GM15510 (cell line): ENCODE measurements at regions not wholly inside any gene's neighbourhood (a gene's known extent, or its start where the extent isn't known, plus 50 kb on each side); places are given as distances from the start of the nearest gene placed in this dataset.

ENCODE experiments used
- POLR2A ChIP-seq: IDR thresholded peaks from 3 replicates; pipeline ENCODE4 v1.6.1; 2011; ENCODE audit warnings: borderline replicate concordance; ENCODE audit not compliant: insufficient read length; ENCODE audit errors: extremely low read depth

- no peak for TF ChIP-seq POLR2A
Observed at GRCh38 chr9:129464972-129465833, 155.7 kb downstream of the C9orf50 start.

- no peak for TF ChIP-seq POLR2A
Observed at GRCh38 chr9:129463994-129464393, 156.9 kb downstream of the C9orf50 start.

- TF ChIP-seq POLR2A = no peak
Observed at GRCh38 chr9:129463477-129463876, 157.4 kb downstream of the C9orf50 start.

GRCh38 chr9:129462360-129462759, 158.5 kb downstream of the C9orf50 start:
- no peak for TF ChIP-seq POLR2A

- TF ChIP-seq POLR2A = peak; percentile 40
Observed at GRCh38 chr9:129460323-129461261, 160.3 kb downstream of the C9orf50 start.

- no peak for TF ChIP-seq POLR2A
Observed at GRCh38 chr9:129459547-129460322, 161.2 kb downstream of the C9orf50 start.

GRCh38 chr9:129458663-129459546, 162.0 kb downstream of the C9orf50 start:
- no peak for TF ChIP-seq POLR2A

GRCh38 chr9:129458155-129458661, 162.7 kb downstream of the C9orf50 start:
- no peak for TF ChIP-seq POLR2A

- no peak for TF ChIP-seq POLR2A
Observed at GRCh38 chr9:129457325-129457779, 163.5 kb downstream of the C9orf50 start.

- no peak for TF ChIP-seq POLR2A
Observed at GRCh38 chr9:129456549-129457324, 164.2 kb downstream of the C9orf50 start.

GRCh38 chr9:129455151-129455995, 165.5 kb downstream of the C9orf50 start:
- no peak for TF ChIP-seq POLR2A

GRCh38 chr9:129454467-129455067, 166.3 kb downstream of the C9orf50 start:
- no peak for TF ChIP-seq POLR2A

GRCh38 chr9:129453734-129454133, 167.2 kb downstream of the C9orf50 start:
- no peak for TF ChIP-seq POLR2A
